GM23248 (cell line): ENCODE measurements at regions not wholly inside any gene's neighbourhood (a gene's known extent, or its start where the extent isn't known, plus 50 kb on each side); places are given as distances from the start of the nearest gene placed in this dataset.

Experiments
- DNase-seq: peaks from one replicate; pipeline ENCODE4 v3.0.0-alpha.2; 2015
- H2AFZ ChIP-seq: fragments of 200-600 bp; sonication (generic); 2 replicates; pipeline ENCODE4 v1.6.1; 2016; ENCODE audit warnings: antibody characterized with exemption
- H3F3A ChIP-seq: fragments of 200-600 bp; sonication (generic); 2 replicates; pipeline ENCODE4 v1.6.1; 2016; ENCODE audit warnings: mild to moderate bottlenecking, antibody characterized with exemption, mixed run types; ENCODE audit not compliant: insufficient read depth
- H3K27ac ChIP-seq: fragments of 200-600 bp; sonication (generic); 2 replicates; pipeline ENCODE4 v1.5.1; 2016; ENCODE audit warnings: mild to moderate bottlenecking
- H3K27me3 ChIP-seq: fragments of 200-600 bp; sonication (generic); replicated peaks from 2 replicates; pipeline ENCODE4 v1.6.1; 2016; ENCODE audit warnings: mild to moderate bottlenecking; ENCODE audit not compliant: insufficient read depth
- H3K36me3 ChIP-seq: fragments of 200-600 bp; sonication (generic); 2 replicates; pipeline ENCODE4 v1.6.1; 2016; ENCODE audit warnings: low read depth, mild to moderate bottlenecking
- H3K4me1 ChIP-seq: fragments of 200-600 bp; sonication (generic); 2 replicates; pipeline ENCODE4 v1.6.1; 2016; ENCODE audit warnings: mild to moderate bottlenecking; ENCODE audit not compliant: insufficient read depth
- H3K4me2 ChIP-seq: fragments of 200-600 bp; sonication (generic); one replicate; pipeline ENCODE4 v1.6.1; 2016; ENCODE audit warnings: mild to moderate bottlenecking; ENCODE audit not compliant: unreplicated experiment
- H3K4me3 ChIP-seq: fragments of 200-600 bp; sonication (generic); 2 replicates; pipeline ENCODE4 v1.5.1; 2016; ENCODE audit warnings: mild to moderate bottlenecking
- H3K79me2 ChIP-seq: fragments of 200-600 bp; sonication (generic); 2 replicates; pipeline ENCODE4 v1.6.1; 2016; ENCODE audit warnings: mild to moderate bottlenecking; ENCODE audit not compliant: insufficient read depth
- H3K9ac ChIP-seq: fragments of 200-600 bp; sonication (generic); 2 replicates; pipeline ENCODE4 v1.6.1; 2016; ENCODE audit warnings: mild to moderate bottlenecking
- H3K9me2 ChIP-seq: fragments of 200-600 bp; sonication (generic); 2 replicates; pipeline ENCODE4 v1.6.1; 2016; ENCODE audit warnings: mixed run types, mild to moderate bottlenecking, moderate library complexity; ENCODE audit not compliant: insufficient read depth
- H3K9me3 ChIP-seq: fragments of 200-600 bp; sonication (generic); one replicate; pipeline ENCODE4 v1.6.1; 2017; ENCODE audit warnings: low read depth
- H4K20me1 ChIP-seq: fragments of 200-600 bp; sonication (generic); 2 replicates; pipeline ENCODE4 v1.6.0; 2016; ENCODE audit not compliant: insufficient read depth
- EZH2 ChIP-seq: fragments of 200-600 bp; sonication (generic); IDR thresholded peaks from 2 replicates; pipeline ENCODE4 v1.6.1; 2018; ENCODE audit warnings: antibody characterized with exemption, mild to moderate bottlenecking; ENCODE audit not compliant: insufficient read depth, poor library complexity, severe bottlenecking
- EZH2phosphoT487 ChIP-seq: fragments of 200-600 bp; sonication (generic); IDR thresholded peaks from 2 replicates; pipeline ENCODE4 v1.6.1; 2018; ENCODE audit warnings: antibody characterized with exemption, moderate library complexity, mild to moderate bottlenecking, low read depth; ENCODE audit not compliant: insufficient read depth
- WGBS, 2 experiments: methylation state at CpG; one replicate each; pipeline ENCODE4 v1.1.6; 2015 to 2017; ENCODE audit warnings: low lambda C conversion rate in 2 of 2, low coverage in 1 of 2; ENCODE audit errors: missing lambda C conversion rate in 2 of 2; 5-methylcytosine and 5-hydroxymethylcytosine counted together
- in situ Hi-C: fragments of 300-500 bp; cut with MboI; formaldehyde crosslinking; loops from 2 replicates; pipeline ENCODE4 v1.15.0; 2020

GRCh38 chr2:2516386-2516785 lies 185.3 kb upstream of the MYT1L start:
- no peak for DNase-seq
- no peaks in the 10 kb centered on the region for H4K20me1 ChIP-seq
- H3K4me3 ChIP-seq: no peak overlapping the region
- H3K4me2 ChIP-seq: no peak overlapping the region
- H3F3A ChIP-seq: no peaks in the 10 kb centered on the region
- H3K79me2 ChIP-seq: no peaks in the 10 kb centered on the region
- H3K36me3 ChIP-seq: no peaks in the 10 kb centered on the region
- H3K27me3 ChIP-seq: no peaks in the 10 kb centered on the region
- in situ Hi-C loops: no loop called here
- no peaks in the 10 kb centered on the region for H3K9me2 ChIP-seq
- H3K9me3 ChIP-seq: no peaks in the 10 kb centered on the region
- H3K27ac ChIP-seq: no peak overlapping the region
- TF ChIP-seq EZH2 (no peak), EZH2phosphoT487 (no peak)
- H3K9ac ChIP-seq: no peak overlapping the region
- no peak overlapping the region for H2AFZ ChIP-seq
- no peaks in the 10 kb centered on the region for H3K4me1 ChIP-seq
- 48 to 60% methylated on average over 13 to 14 of the region's 14 CpGs for WGBS, 2 experiments

GRCh38 chr2:2512931-2513330 lies 181.9 kb upstream of the MYT1L start:
- Histone ChIP-seq H4K20me1 (no peaks in the 10 kb centered on the region), H3K4me2 (no peak overlapping the region), H2AFZ (no peak overlapping the region), H3K9me2 (no peaks in the 10 kb centered on the region), H3K9ac (no peak overlapping the region), H3K79me2 (no peaks in the 10 kb centered on the region), H3K4me3 (no peak overlapping the region), H3K9me3 (no peaks in the 10 kb centered on the region), H3K27me3 (no peaks in the 10 kb centered on the region), H3K36me3 (no peaks in the 10 kb centered on the region), H3K4me1 (no peaks in the 10 kb centered on the region), H3F3A (no peaks in the 10 kb centered on the region), H3K27ac (no peak overlapping the region)
- whole genome bisulfite sequencing, 2 experiments: 27 to 46% methylated on average over 10 of the region's 10 CpGs
- no peak for DNase-seq
- TF ChIP-seq EZH2 (no peak), EZH2phosphoT487 (no peak)
- in situ Hi-C loops: no loop called here

- Histone ChIP-seq H3K4me3 (no peak overlapping the region), H3K4me1 (no peaks in the 10 kb centered on the region), H3K9me3 (no peaks in the 10 kb centered on the region), H3K79me2 (no peaks in the 10 kb centered on the region), H3K4me2 (no peak overlapping the region), H3K27ac (no peak overlapping the region), H2AFZ (no peak overlapping the region), H3K9ac (no peak overlapping the region), H3K36me3 (no peaks in the 10 kb centered on the region), H3K9me2 (no peaks in the 10 kb centered on the region), H3F3A (no peaks in the 10 kb centered on the region), H4K20me1 (no peaks in the 10 kb centered on the region), H3K27me3 (no peaks in the 10 kb centered on the region)
- 28 to 33% methylated on average over 20 of the region's 20 CpGs for WGBS, 2 experiments
- no peak for TF ChIP-seq EZH2phosphoT487
- TF ChIP-seq EZH2: no peak
- DNase-seq: no peak
- in situ Hi-C loops: no loop called here
Observed at GRCh38 chr2:2507417-2507997, 176.4 kb upstream of the MYT1L start.

GRCh38 chr2:2506536-2506935 lies 175.5 kb upstream of the MYT1L start:
- Histone ChIP-seq H4K20me1 (no peaks in the 10 kb centered on the region), H3K9ac (no peak overlapping the region), H3F3A (no peaks in the 10 kb centered on the region), H2AFZ (no peak overlapping the region), H3K36me3 (no peaks in the 10 kb centered on the region), H3K9me2 (no peaks in the 10 kb centered on the region), H3K9me3 (no peaks in the 10 kb centered on the region), H3K4me3 (no peak overlapping the region), H3K27ac (no peak overlapping the region), H3K4me1 (no peaks in the 10 kb centered on the region), H3K27me3 (no peaks in the 10 kb centered on the region), H3K79me2 (no peaks in the 10 kb centered on the region), H3K4me2 (no peak overlapping the region)
- DNase-seq: no peak
- TF ChIP-seq EZH2phosphoT487 (no peak), EZH2 (no peak)
- 41 to 49% methylated on average over 5 to 6 of the region's 6 CpGs for WGBS, 2 experiments
- in situ Hi-C loops: no loop called here

GRCh38 chr2:2505604-2506003 lies 174.5 kb upstream of the MYT1L start:
- H2AFZ ChIP-seq: no peak overlapping the region
- WGBS, 2 experiments: 30 to 35% methylated on average over 4 of the region's 4 CpGs
- H4K20me1 ChIP-seq: no peaks in the 10 kb centered on the region
- H3K4me1 ChIP-seq: no peaks in the 10 kb centered on the region
- TF ChIP-seq EZH2: no peak
- no peak for TF ChIP-seq EZH2phosphoT487
- DNase-seq: no peak
- in situ Hi-C loops: no loop called here
- H3K27me3 ChIP-seq: no peaks in the 10 kb centered on the region
- no peaks in the 10 kb centered on the region for H3K36me3 ChIP-seq
- H3K9me2 ChIP-seq: no peaks in the 10 kb centered on the region
- H3K9ac ChIP-seq: no peak overlapping the region
- H3K4me3 ChIP-seq: no peak overlapping the region
- no peaks in the 10 kb centered on the region for H3K79me2 ChIP-seq
- H3K27ac ChIP-seq: no peak overlapping the region
- no peaks in the 10 kb centered on the region for H3F3A ChIP-seq
- H3K9me3 ChIP-seq: no peaks in the 10 kb centered on the region
- H3K4me2 ChIP-seq: no peak overlapping the region
